Endothelial cell of hepatic sinusoid (primary cell): ENCODE measurements at regions not wholly inside any gene's neighbourhood (a gene's known extent, or its start where the extent isn't known, plus 50 kb on each side); places are given as distances from the start of the nearest gene placed in this dataset.
"Not testable (repeated sequence)": the region's sequence is repeated elsewhere in the genome, so short reads cannot be mapped to it uniquely, and the experiment has no call there.

Source experiments
- in situ Hi-C: cut with HindIII; loops from 2 replicates; pipeline ENCODE4 v1.10.0; 2017; ENCODE audit warnings: low sequenced_read_pairs

DNA sequence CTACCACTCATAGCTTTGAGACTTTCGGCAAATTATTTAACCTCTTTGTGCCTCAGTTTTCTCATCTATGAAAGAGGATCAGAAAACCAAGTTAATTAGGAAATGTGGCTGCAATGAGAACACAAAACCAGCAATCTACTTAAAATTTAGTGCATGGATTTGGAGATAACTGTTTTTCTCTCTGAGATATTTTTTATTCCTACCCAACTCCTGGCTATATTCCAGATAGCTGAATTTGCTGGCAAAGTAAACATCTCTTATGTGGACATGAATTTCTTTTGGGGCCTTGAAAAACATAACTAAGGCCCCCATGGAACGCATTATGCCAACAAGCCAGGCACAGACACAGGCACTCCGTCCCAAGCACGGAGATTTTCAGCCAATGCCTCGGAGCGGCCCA, 53.4 kb upstream of the FOXN3 start:
- in situ Hi-C loops, result no loop called here

DNA sequence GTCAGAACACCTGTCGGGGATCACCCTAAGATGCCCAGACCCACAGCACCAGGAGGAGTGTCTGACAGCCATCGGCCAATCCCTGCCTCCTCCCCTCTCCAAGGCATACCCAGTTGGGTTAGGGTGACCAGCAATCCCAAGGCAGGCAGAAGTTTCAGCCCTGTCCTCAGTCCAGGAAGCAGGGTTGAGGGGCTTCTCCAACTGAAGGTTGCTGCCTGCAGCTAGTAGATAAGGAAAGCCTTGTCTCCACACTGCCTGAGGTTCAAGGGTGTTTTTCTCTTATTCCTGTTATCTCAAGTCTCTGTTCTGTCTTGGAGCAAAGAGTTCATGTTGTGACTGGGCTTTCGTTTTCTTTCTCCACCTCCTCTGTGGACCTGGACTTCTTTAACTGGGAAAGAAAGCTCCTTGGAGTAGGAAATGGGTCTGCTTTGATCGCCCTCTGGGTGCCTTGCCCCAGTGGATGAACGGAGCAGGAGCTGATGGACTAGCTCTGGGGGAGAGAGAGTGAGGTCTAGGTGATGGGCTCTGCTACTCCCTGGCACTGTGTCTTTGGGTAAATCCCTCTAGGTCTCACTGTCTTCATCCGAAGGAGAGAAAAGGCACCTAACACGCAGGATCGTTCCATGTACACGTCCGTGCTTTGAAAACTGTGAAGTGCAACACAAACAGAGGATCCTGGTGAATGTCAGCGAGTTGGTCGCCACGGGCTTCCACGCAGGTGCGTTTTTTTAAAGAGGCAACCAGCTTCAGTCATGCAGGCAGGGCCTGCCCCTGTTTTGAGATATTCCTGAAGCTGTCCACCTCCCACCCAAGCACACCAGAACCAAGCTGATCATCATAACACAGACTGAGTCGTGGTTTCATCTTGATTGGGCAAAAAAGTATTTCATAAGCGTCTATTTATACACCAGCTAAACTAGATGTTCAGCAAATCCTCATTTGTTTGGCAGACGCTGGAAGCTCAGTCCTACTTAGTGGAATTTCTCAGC, 52.5 kb upstream of the FOXN3 start:
- in situ Hi-C loops, result no loop called here

DNA sequence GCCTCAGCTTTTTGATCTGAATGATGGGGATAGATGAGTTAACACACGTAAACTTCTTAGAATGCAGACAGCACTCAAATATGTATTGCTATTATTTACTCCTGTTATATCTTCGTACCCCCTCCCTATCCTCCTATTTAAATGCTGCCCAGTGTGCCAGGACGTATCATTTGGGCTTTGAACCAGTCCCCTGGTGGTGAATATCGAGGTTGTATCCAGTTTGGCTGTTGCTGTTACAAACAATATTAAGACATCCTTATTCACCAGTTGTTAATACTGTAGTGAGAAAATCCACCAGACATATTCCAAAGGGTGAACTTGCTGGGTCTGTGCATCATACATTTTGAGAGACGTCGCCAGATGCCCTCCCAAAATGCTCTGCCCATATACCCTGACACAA, 51.5 kb upstream of the FOXN3 start:
- in situ Hi-C loops, result no loop called here

DNA sequence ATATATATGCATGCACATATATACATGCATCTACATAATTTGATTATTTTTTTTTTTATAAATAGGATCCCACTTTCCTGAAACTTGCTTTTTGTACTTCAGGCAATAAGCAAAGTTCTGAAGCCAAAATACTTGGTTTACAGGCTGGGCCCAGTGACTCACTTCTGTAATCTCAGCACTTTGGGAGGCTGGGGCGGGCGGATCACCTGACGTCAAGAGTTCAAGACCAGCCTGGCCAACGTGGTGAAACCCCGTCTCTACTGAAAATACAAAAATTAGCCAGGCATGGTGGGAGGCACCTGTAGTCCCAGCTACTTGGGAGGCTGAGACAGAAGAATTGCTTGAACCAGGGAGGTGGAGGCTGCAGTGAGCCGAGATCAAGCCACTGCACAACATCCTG, 51.0 kb upstream of the FOXN3 start:
- in situ Hi-C loops, result not testable (repeated sequence)

DNA sequence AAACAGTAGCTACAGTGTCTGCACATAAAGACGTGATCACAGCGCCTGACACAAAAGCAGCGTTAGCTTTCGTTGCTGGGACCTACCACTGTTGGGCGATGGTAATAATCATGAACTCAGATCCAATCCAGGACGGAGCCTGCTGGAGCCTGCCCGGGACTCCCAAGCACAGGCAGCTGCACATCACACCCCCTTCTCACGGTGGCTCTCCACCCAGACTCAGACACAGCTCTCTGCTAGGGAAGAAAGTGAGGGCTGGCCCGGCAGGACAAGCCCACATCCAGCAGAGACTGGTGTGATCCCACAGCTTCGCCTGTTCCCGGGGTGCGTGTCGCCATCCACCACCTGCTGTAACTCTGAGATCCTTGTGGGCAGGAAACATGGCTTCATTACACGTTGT, 49.9 kb upstream of the FOXN3 start:
- in situ Hi-C loops, result no loop called here
